DOHH2 (cell line): ENCODE measurements at regions not wholly inside any gene's neighbourhood (a gene's known extent, or its start where the extent isn't known, plus 50 kb on each side); places are given as distances from the start of the nearest gene placed in this dataset.

Source experiments
- H3F3A ChIP-seq: fragments of 200-600 bp; sonication (generic), shearing (Covaris generic); 2 replicates; pipeline ENCODE4 v1.6.0; 2016; ENCODE audit warnings: antibody characterized with exemption, mild to moderate bottlenecking; ENCODE audit not compliant: control insufficient read depth, insufficient read depth
- H3K27ac ChIP-seq: fragments of 200-600 bp; sonication (generic); 2 replicates; pipeline ENCODE4 v1.5.1; 2014; ENCODE audit warnings: low read depth, mild to moderate bottlenecking, low read length, moderate library complexity
- H3K27me3 ChIP-seq: fragments of 200-600 bp; sonication (generic); 2 replicates; pipeline ENCODE4 v1.6.1; 2014; ENCODE audit warnings: mild to moderate bottlenecking, low read length, mixed read lengths; ENCODE audit not compliant: control insufficient read depth
- H3K36me3 ChIP-seq: fragments of 200-600 bp; sonication (generic); 2 replicates; pipeline ENCODE4 v1.6.1; 2014; ENCODE audit warnings: mild to moderate bottlenecking, low read length, moderate library complexity, mixed read lengths; ENCODE audit not compliant: control insufficient read depth
- H3K4me1 ChIP-seq: fragments of 200-600 bp; sonication (generic); 2 replicates; pipeline ENCODE4 v1.6.1; 2014; ENCODE audit warnings: mild to moderate bottlenecking, low read length, mixed read lengths; ENCODE audit not compliant: control insufficient read depth
- H3K4me2 ChIP-seq: fragments of 200-600 bp; sonication (generic); 2 replicates; pipeline ENCODE4 v1.6.0; 2014; ENCODE audit warnings: mild to moderate bottlenecking, low read length, moderate library complexity
- H3K4me3 ChIP-seq: fragments of 200-600 bp; sonication (generic); 2 replicates; pipeline ENCODE4 v1.5.1; 2014; ENCODE audit warnings: mild to moderate bottlenecking, low read length, mixed read lengths
- H3K79me2 ChIP-seq: fragments of 200-600 bp; sonication (generic); 2 replicates; pipeline ENCODE4 v1.6.1; 2014; ENCODE audit warnings: mild to moderate bottlenecking, low read length, mixed read lengths; ENCODE audit not compliant: control insufficient read depth
- H3K9me2 ChIP-seq: fragments of 200-600 bp; sonication (generic); replicated peaks from 2 replicates; pipeline ENCODE4 v1.6.1; 2014; ENCODE audit warnings: mild to moderate bottlenecking, low read length, mixed read lengths; ENCODE audit not compliant: control insufficient read depth
- H3K9me3 ChIP-seq: fragments of 200-600 bp; sonication (generic); 2 replicates; pipeline ENCODE4 v1.6.1; 2014; ENCODE audit warnings: antibody characterized with exemption, low read length, mixed read lengths; ENCODE audit not compliant: control insufficient read depth, insufficient read depth
- H4K20me1 ChIP-seq: fragments of 200-600 bp; sonication (generic); 2 replicates; pipeline ENCODE4 v1.6.0; 2014; ENCODE audit warnings: low read depth, mild to moderate bottlenecking, antibody characterized with exemption, low read length, moderate library complexity; ENCODE audit not compliant: control insufficient read depth, insufficient read depth
- EZH2phosphoT487 ChIP-seq: fragments of 200-600 bp; sonication (generic); IDR thresholded peaks from 2 replicates; pipeline ENCODE4 v1.6.1; 2017; ENCODE audit warnings: borderline replicate concordance, mild to moderate bottlenecking, antibody characterized with exemption, low read length, moderate library complexity, mixed read lengths
- TF ChIP-seq, protein P1 (sequence below): fragments of 200-600 bp; sonication (generic); IDR thresholded peaks from one replicate; pipeline ENCODE4 v1.5.1; 2014; ENCODE audit warnings: antibody characterized with exemption, mild to moderate bottlenecking, low read depth, low read length; ENCODE audit not compliant: poor library complexity, severe bottlenecking

DNA sequence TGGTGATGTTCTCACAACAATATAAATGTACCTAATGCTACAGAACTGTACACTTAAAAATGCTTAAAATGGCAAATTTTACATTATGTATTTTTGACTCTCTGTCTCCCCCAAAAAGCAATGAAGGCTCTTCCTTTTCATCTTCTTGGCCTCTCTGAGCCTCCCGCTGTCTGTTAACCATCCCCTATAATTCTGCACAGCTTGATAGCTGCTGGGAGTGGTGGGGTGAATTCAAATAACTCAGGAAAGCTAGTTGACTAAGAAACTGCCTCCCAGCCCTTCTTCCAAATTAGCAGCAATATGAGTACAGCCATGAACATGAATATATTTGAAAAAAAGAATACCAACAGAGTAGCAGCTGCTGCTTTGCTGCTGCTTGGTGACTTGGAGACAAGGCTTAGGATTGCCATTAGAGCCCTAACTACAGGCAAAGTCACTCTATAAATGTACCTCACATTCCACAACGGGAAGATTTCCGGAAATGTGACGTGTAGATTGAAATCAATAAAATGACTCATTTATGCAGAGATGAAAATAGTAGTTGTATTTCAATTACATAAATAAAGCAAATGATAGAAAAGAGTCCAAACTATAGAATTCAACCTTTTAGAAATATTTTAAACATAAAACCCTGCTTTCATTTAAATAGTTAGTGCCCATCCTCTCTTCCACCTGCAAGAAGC is 200.1 kb upstream of the HEY2 start:
- no peak overlapping the region for H3K4me3 ChIP-seq
- H3K9me3 ChIP-seq: no peaks in the 10 kb centered on the region
- no peaks in the 10 kb centered on the region for H3K9me2 ChIP-seq
- no peaks in the 10 kb centered on the region for H3F3A ChIP-seq
- H3K27me3 ChIP-seq: peaks cover under 1% of the 10 kb centered on the region; the same call in 1 of the 2 replicates
- no peaks in the 10 kb centered on the region for H4K20me1 ChIP-seq
- H3K4me2 ChIP-seq: no peak overlapping the region
- H3K36me3 ChIP-seq: no peaks in the 10 kb centered on the region
- no peaks in the 10 kb centered on the region for H3K79me2 ChIP-seq
- no peaks in the 10 kb centered on the region for H3K4me1 ChIP-seq
- no peak overlapping the region for H3K27ac ChIP-seq
- TF ChIP-seq, protein P1, sequence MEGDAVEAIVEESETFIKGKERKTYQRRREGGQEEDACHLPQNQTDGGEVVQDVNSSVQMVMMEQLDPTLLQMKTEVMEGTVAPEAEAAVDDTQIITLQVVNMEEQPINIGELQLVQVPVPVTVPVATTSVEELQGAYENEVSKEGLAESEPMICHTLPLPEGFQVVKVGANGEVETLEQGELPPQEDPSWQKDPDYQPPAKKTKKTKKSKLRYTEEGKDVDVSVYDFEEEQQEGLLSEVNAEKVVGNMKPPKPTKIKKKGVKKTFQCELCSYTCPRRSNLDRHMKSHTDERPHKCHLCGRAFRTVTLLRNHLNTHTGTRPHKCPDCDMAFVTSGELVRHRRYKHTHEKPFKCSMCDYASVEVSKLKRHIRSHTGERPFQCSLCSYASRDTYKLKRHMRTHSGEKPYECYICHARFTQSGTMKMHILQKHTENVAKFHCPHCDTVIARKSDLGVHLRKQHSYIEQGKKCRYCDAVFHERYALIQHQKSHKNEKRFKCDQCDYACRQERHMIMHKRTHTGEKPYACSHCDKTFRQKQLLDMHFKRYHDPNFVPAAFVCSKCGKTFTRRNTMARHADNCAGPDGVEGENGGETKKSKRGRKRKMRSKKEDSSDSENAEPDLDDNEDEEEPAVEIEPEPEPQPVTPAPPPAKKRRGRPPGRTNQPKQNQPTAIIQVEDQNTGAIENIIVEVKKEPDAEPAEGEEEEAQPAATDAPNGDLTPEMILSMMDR: no peak
- no peak for TF ChIP-seq EZH2phosphoT487

DNA sequence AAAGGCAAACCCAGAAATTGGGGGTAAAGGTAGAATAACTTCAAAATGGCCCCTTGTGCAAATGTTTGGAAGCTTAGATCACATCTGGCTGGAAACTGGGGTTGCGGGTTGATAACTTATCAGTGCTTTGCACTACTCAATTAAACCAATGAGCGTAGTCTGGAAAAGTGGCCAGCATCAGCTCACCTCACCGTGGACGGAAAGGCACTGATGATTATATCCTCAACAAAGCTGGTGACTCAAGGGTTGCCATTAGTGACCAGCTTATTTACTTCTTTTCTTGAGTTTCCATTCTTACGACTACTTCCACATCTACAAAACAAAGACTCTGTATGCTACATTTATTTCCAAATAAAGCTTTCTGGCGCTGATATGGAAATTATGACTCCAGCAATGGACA is 198.5 kb upstream of the HEY2 start:
- no peaks in the 10 kb centered on the region for H3K4me1 ChIP-seq
- TF ChIP-seq, protein P1: no peak
- no peak for TF ChIP-seq EZH2phosphoT487
- H3K9me3 ChIP-seq: no peaks in the 10 kb centered on the region
- H3K4me3 ChIP-seq: no peak overlapping the region
- no peaks in the 10 kb centered on the region for H3K79me2 ChIP-seq
- H3K36me3 ChIP-seq: no peaks in the 10 kb centered on the region
- peaks cover 6% of the 10 kb centered on the region for H3K27me3 ChIP-seq
- no peak overlapping the region for H3K4me2 ChIP-seq
- no peaks in the 10 kb centered on the region for H4K20me1 ChIP-seq
- no peaks in the 10 kb centered on the region for H3K9me2 ChIP-seq
- H3F3A ChIP-seq: no peaks in the 10 kb centered on the region
- no peak overlapping the region for H3K27ac ChIP-seq

- no peaks in the 10 kb centered on the region for H3K9me3 ChIP-seq
- no peaks in the 10 kb centered on the region for H3K79me2 ChIP-seq
- no peaks in the 10 kb centered on the region for H3K4me1 ChIP-seq
- TF ChIP-seq EZH2phosphoT487: no peak
- TF ChIP-seq, protein P1: no peak
- no peak overlapping the region for H3K4me2 ChIP-seq
- peaks cover 6% of the 10 kb centered on the region for H3K27me3 ChIP-seq
- H3K27ac ChIP-seq: no peak overlapping the region
- H3K9me2 ChIP-seq: no peaks in the 10 kb centered on the region
- no peak overlapping the region for H3K4me3 ChIP-seq
- H3K36me3 ChIP-seq: no peaks in the 10 kb centered on the region
- H3F3A ChIP-seq: no peaks in the 10 kb centered on the region
- H4K20me1 ChIP-seq: no peaks in the 10 kb centered on the region
Measured at GRCh38 chr6:125552819-125553218, 196.6 kb upstream of the HEY2 start.
